Endothelial cell of umbilical vein (primary cell): ENCODE measurements at regions not wholly inside any gene's neighbourhood (a gene's known extent, or its start where the extent isn't known, plus 50 kb on each side); places are given as distances from the start of the nearest gene placed in this dataset.

Experiments used
- BruUV-seq: library from RNA; stranded (reverse); fragments of 400-500 nt; replicated peaks from 2 replicates; lab custom pipeline; 2021; lab: Mats Ljungman, UMichigan
- CTCF ChIA-PET: fragments of 300-600, 350-600 bp; sonication (Branson Sonifier 250); formaldehyde crosslinking; loops from one replicate; lab custom pipeline; 2021; ENCODE audit warnings: antibody characterized with exemption, inconsistent platforms; lab: Charles Lee
- POLR2A ChIA-PET: fragments of 300-600, 350-600 bp; sonication (Branson Sonifier 250); formaldehyde crosslinking; loops from one replicate; lab custom pipeline; 2021; ENCODE audit warnings: antibody characterized with exemption, inconsistent platforms; lab: Charles Lee
- DNase-seq: peaks from one replicate; pipeline ENCODE4 v3.0.0-alpha.2; 2011; ENCODE audit warnings: low read depth, low spot score
- FAIRE-seq: peaks from 2 replicates; lab custom pipeline; 2011; peaks lifted over from hg19 to GRCh38; lab: Jason Lieb, UNC
- H2AFZ ChIP-seq: 2 replicates; pipeline ENCODE4 v1.6.0; 2012; ENCODE audit warnings: low read depth, low read length, control low read depth, inconsistent platforms
- H3K27ac ChIP-seq: 2 replicates; pipeline ENCODE4 v1.5.1; 2011; ENCODE audit warnings: low read depth, mild to moderate bottlenecking, control low read depth, low read length, moderate library complexity; ENCODE audit not compliant: insufficient read depth
- H3K27me3 ChIP-seq, 2 experiments: 2 replicates each; pipeline versions ENCODE4 v1.6.0 to v1.6.1; 2011; ENCODE audit warnings: low read length in 2 of 2, mixed read lengths in 1 of 2; ENCODE audit not compliant: control insufficient read depth in 2 of 2, insufficient read depth in 2 of 2
- H3K36me3 ChIP-seq, 2 experiments: 2 replicates in 1 of 2; 3 replicates in 1 of 2; pipeline ENCODE4 v1.5.1; 2011; ENCODE audit warnings: low read length in 2 of 2, mild to moderate bottlenecking in 1 of 2, moderate library complexity in 1 of 2; ENCODE audit not compliant: control insufficient read depth in 2 of 2, insufficient read depth in 2 of 2; ENCODE audit errors: extremely low read depth in 1 of 2
- H3K4me1 ChIP-seq: 3 replicates; pipeline ENCODE4 v1.5.1; 2011; ENCODE audit warnings: mild to moderate bottlenecking, low read length; ENCODE audit not compliant: control insufficient read depth, insufficient read depth; ENCODE audit errors: extremely low read depth
- H3K4me2 ChIP-seq: 2 replicates; pipeline ENCODE4 v1.6.1; 2011; ENCODE audit warnings: low read length, control low read depth, mixed read lengths; ENCODE audit not compliant: insufficient read depth
- H3K4me3 ChIP-seq, 3 experiments: fragments of 200-600 bp in 1 of 3; sonication (generic), shearing (Covaris generic) in 1 of 3; replicated peaks in 1 of 3; 2 replicates each; pipeline ENCODE4 v1.5.1; 2011 to 2016; ENCODE audit warnings: control low read depth in 3 of 3, low read length in 3 of 3, mild to moderate bottlenecking in 2 of 3, inconsistent platforms in 1 of 3, low read depth in 1 of 3, moderate library complexity in 1 of 3; ENCODE audit not compliant: insufficient read depth in 1 of 3
- H3K79me2 ChIP-seq: 2 replicates; pipeline ENCODE4 v1.6.0; 2012; ENCODE audit warnings: low read length, inconsistent platforms; ENCODE audit not compliant: control insufficient read depth, insufficient read depth
- H3K9ac ChIP-seq: replicated peaks from 2 replicates; pipeline ENCODE3; 2011; ENCODE audit warnings: low read length, control low read depth; ENCODE audit not compliant: insufficient read depth; ENCODE audit errors: extremely low read depth
- H3K9me1 ChIP-seq: replicated peaks from 3 replicates; pipeline ENCODE4 v1.6.0; 2011; ENCODE audit warnings: mild to moderate bottlenecking, low read length; ENCODE audit not compliant: control insufficient read depth, insufficient read depth; ENCODE audit errors: extremely low read depth
- H3K9me3 ChIP-seq: replicated peaks from 2 replicates; pipeline ENCODE4 v1.5.1; 2012; ENCODE audit warnings: low read length, inconsistent platforms; ENCODE audit not compliant: control insufficient read depth, insufficient read depth
- H4K20me1 ChIP-seq: replicated peaks from 2 replicates; pipeline ENCODE3; 2011; ENCODE audit warnings: mild to moderate bottlenecking, low read length; ENCODE audit not compliant: control insufficient read depth, insufficient read depth; ENCODE audit errors: extremely low read depth
- CTCF ChIP-seq, 2 donors: IDR thresholded peaks; 1 replicate in 1 of 2; 2 replicates in 1 of 2; pipeline ENCODE4 v1.5.1; 2011; ENCODE audit warnings: low read length in 2 of 2, mild to moderate bottlenecking in 2 of 2, moderate library complexity in 2 of 2, control low read depth in 1 of 2, inconsistent platforms in 1 of 2, low read depth in 1 of 2; ENCODE audit not compliant: insufficient read depth in 1 of 2; ENCODE audit errors: extremely low read depth in 1 of 2
- EZH2 ChIP-seq: IDR thresholded peaks from 2 replicates; pipeline ENCODE4 v1.6.1; 2012; ENCODE audit warnings: borderline replicate concordance, low read depth, mild to moderate bottlenecking, moderate library complexity, low read length, inconsistent platforms; ENCODE audit not compliant: severe bottlenecking
- FOS ChIP-seq: IDR thresholded peaks from 2 replicates; pipeline ENCODE4 v1.6.1; 2011; ENCODE audit warnings: mild to moderate bottlenecking, low read length, moderate library complexity, borderline replicate concordance; ENCODE audit not compliant: insufficient read depth
- GATA2 ChIP-seq: IDR thresholded peaks from 2 replicates; pipeline ENCODE4 v1.7.0; 2011; ENCODE audit warnings: low read depth, mild to moderate bottlenecking, moderate library complexity, mixed read lengths, low read length; ENCODE audit not compliant: insufficient read length, insufficient read depth
- JUN ChIP-seq: IDR thresholded peaks from 2 replicates; pipeline ENCODE4 v1.6.1; 2011; ENCODE audit warnings: borderline replicate concordance, low read depth; ENCODE audit not compliant: insufficient read length, insufficient read depth
- MAX ChIP-seq: IDR thresholded peaks from 2 replicates; pipeline ENCODE4 v1.6.1; 2011; ENCODE audit not compliant: insufficient read depth, insufficient read length
- MYC ChIP-seq: IDR thresholded peaks from one replicate; pipeline ENCODE4 v1.6.1; 2011; ENCODE audit warnings: mild to moderate bottlenecking, low read depth, low read length
- POLR2A ChIP-seq: IDR thresholded peaks from 2 replicates; pipeline ENCODE4 v1.6.1; 2012; ENCODE audit warnings: low read depth, mild to moderate bottlenecking, control low read depth, low read length
- POLR2AphosphoS5 ChIP-seq: IDR thresholded peaks from 2 replicates; pipeline ENCODE4 v1.6.1; 2012; ENCODE audit warnings: low read depth, mild to moderate bottlenecking, control low read depth, low read length, moderate library complexity; ENCODE audit not compliant: insufficient read depth
- dilution Hi-C: fragments of 300-500 bp; cut with MboI; formaldehyde crosslinking; loops from one replicate; pipeline ENCODE4 v1.15.0; 2019; ENCODE audit warnings: low sequenced_read_pairs; ENCODE audit not compliant: extremely low pct_ligation_motif_present
- intact Hi-C: fragments of 100-400 bp; cut with micrococcal nuclease; formaldehyde crosslinking; loops from one replicate; pipeline ENCODE4 v1.10.0; 2022

DNA sequence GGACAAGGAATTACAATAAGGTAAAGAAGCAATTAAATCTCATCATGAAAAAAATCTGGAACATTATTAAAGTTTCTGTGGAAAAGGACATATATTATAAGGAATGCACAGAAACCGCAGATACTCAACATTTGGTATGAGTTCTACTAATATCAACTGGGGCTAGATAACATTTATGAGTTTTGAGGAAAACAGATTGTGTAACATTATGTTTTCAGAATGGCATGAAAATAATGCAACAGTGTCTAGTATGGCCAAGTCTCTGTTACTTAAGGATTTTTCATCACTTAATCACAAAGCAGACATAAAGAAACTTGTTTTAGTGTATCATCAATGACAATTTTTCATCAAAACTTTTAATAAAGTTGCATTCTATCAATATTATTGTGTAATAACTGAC is 785.0 kb downstream of the GLUD2 start:
- CTCF ChIA-PET, result no interaction called here

More for the DNA sequence above, 785.0 kb downstream of the GLUD2 start:
- intact Hi-C loops (no loop called here), dilution Hi-C loops (no loop called here)
- FAIRE-seq (no peak), DNase-seq (no peak)
- TF ChIP-seq MYC (no peak), POLR2A (no peak), CTCF (IDR thresholded peaks at IDR 0.05; ENCODE audit: extremely low read depth in 1 of 2, insufficient read depth in 1 of 2, low read depth in 1 of 2, low read length in 2 of 2) (no peak), EZH2 (no peak), MAX (no peak), GATA2 (no peak), POLR2AphosphoS5 (no peak), FOS (no peak), JUN (no peak)
- no TSS peak for BruUV-seq
- POLR2A ChIA-PET, result no interaction called here
- Histone ChIP-seq H3K79me2 (no peaks in the 10 kb centered on the region), H3K27ac (no peak overlapping the region), H3K9me3 (no peaks in the 10 kb centered on the region), H2AFZ (no peak overlapping the region), H3K4me1 (no peaks in the 10 kb centered on the region), H3K9me1 (no peaks in the 10 kb centered on the region), H3K36me3 (no peaks in the 10 kb centered on the region), H3K9ac (no peak overlapping the region), H4K20me1 (no peaks in the 10 kb centered on the region), H3K27me3 (no peaks in the 10 kb centered on the region), H3K4me2 (no peak overlapping the region), H3K4me3 (no peak overlapping the region)
